CD4-positive, alpha-beta T cell (primary cell): ENCODE measurements at regions not wholly inside any gene's neighbourhood (a gene's known extent, or its start where the extent isn't known, plus 50 kb on each side); places are given as distances from the start of the nearest gene placed in this dataset.

Experiments
- ATAC-seq: fragments of 200-7000 bp; cut with Tn5 transposase; one replicate; pipeline ENCODE4 v1.10.0; 2022; ENCODE audit warnings: mild to moderate bottlenecking; ENCODE audit not compliant: poor library complexity
- CTCF ChIA-PET: fragments of 350-600 bp; sonication (Branson Sonifier 250); formaldehyde crosslinking; loops from one replicate; lab custom pipeline; 2021; ENCODE audit warnings: antibody characterized with exemption, inconsistent platforms; lab: Charles Lee
- POLR2A ChIA-PET: fragments of 350-600 bp; sonication (Branson Sonifier 250); formaldehyde crosslinking; loops from one replicate; lab custom pipeline; 2021; ENCODE audit warnings: antibody characterized with exemption, inconsistent platforms; lab: Charles Lee
- DNase-seq, 14 experiments: peaks; one replicate each; pipeline ENCODE4 v3.0.0-alpha.2; 2013 to 2020; ENCODE audit warnings: mixed read lengths in 2 of 14
- H3K27ac ChIP-seq, 2 donors: one replicate each; pipeline versions ENCODE4 v1.5.1 to v1.7.0; 2013; ENCODE audit warnings: low read length in 2 of 2, low read depth in 1 of 2, mild to moderate bottlenecking in 1 of 2
- H3K27me3 ChIP-seq, 2 experiments: 1 replicate in 1 of 2; 2 replicates in 1 of 2; pipeline versions ENCODE4 v1.6.1 to v1.7.0; 2013; ENCODE audit warnings: low read length in 2 of 2, control low read depth in 1 of 2, mild to moderate bottlenecking in 1 of 2, moderate library complexity in 1 of 2; ENCODE audit not compliant: insufficient read depth in 2 of 2, control insufficient read depth in 1 of 2
- H3K36me3 ChIP-seq: one replicate; pipeline ENCODE4 v1.6.1; 2013; ENCODE audit warnings: low read length, control low read depth; ENCODE audit not compliant: insufficient read depth
- H3K4me1 ChIP-seq: one replicate; pipeline ENCODE4 v1.6.1; 2013; ENCODE audit warnings: low read length, control low read depth; ENCODE audit not compliant: insufficient read depth
- H3K4me3 ChIP-seq: one replicate; pipeline ENCODE4 v1.5.1; 2013; ENCODE audit warnings: mild to moderate bottlenecking, low read length, moderate library complexity
- H3K9me3 ChIP-seq, 2 experiments: 1 replicate in 1 of 2; 2 replicates in 1 of 2; pipeline versions ENCODE4 v1.6.1 to v1.7.0; 2013; ENCODE audit warnings: low read length in 2 of 2, mild to moderate bottlenecking in 2 of 2, control low read depth in 1 of 2, moderate library complexity in 1 of 2; ENCODE audit not compliant: control insufficient read depth in 1 of 2, insufficient read depth in 1 of 2
- H3K27ac Mint-ChIP-seq: one replicate; pipeline ENCODE4 v1.8.0; 2020; ENCODE audit warnings: mixed read lengths
- H3K27me3 Mint-ChIP-seq: one replicate; pipeline ENCODE4 v1.8.0; 2021; ENCODE audit warnings: mixed read lengths
- H3K36me3 Mint-ChIP-seq: one replicate; pipeline ENCODE4 v1.8.0; 2021; ENCODE audit warnings: low read depth, mixed read lengths
- H3K4me1 Mint-ChIP-seq: one replicate; pipeline ENCODE4 v1.8.0; 2021; ENCODE audit warnings: low read depth, mixed read lengths
- H3K4me3 Mint-ChIP-seq: one replicate; pipeline ENCODE4 v1.8.0; 2020; ENCODE audit warnings: mild to moderate bottlenecking, mixed read lengths
- H3K9me3 Mint-ChIP-seq: one replicate; pipeline ENCODE4 v1.8.0; 2020; ENCODE audit warnings: mixed read lengths
- intact Hi-C, 2 experiments: fragments of 100-400 bp; cut with DNase I in 1 of 2; cut with micrococcal nuclease in 1 of 2; formaldehyde crosslinking; loops; one replicate each; pipeline versions ENCODE4 v1.15.1 to v1.9.0; 2023 to 2025; cut with DNase I, micrococcal nuclease
- TF ChIP-seq, protein P1 (sequence below): fragments of 200-600 bp; IDR thresholded peaks from one replicate; pipeline ENCODE4 v1.8.0; 2022; ENCODE audit warnings: antibody characterized with exemption, mild to moderate bottlenecking

DNA sequence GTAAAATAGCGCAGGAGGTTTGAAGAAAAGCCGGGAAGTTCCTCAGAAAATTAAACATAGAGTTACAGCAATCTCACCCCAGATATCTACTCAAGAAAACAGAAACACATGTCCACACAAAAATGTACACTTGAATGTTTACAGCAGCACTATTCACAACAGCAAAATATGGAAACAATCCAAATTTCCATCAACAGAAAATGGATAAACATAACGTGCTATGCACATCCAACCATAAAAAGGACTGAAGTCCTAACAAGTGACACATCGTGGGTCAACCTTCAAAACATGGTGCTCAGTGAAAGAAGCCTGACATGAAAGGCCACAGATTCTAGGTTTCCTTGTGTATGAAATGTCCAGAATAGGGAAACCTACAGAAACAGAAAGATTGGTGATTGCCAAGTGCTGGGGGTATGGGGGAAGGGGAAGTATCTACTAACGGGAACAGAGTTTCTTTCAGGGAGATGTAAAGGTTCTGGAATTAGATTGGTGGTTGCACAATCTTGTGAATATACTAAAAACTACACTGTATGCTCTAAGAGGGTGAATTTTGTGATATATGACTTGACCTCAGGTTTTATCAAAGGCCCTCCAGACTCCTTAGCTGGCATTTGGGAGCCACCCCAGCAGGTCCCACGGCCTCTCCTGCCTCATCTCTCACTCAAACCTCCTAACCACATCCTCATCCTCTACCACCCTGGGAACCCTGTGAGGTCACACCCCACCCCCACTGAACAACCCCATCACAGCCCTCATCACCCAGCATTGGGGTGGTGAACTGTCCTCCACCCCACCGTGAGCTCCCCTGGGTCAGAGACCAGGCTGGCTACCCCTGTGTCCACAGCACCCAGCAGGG, 69.2 kb upstream of the PRR5 start:
- Histone ChIP-seq H3K27me3 (no peaks in the 10 kb centered on the region), H3K27ac (no peak overlapping the region), H3K4me3 (no peak overlapping the region), H3K9me3 (no peaks in the 10 kb centered on the region), H3K4me1 (peaks cover 19% of the 10 kb centered on the region), H3K36me3 (no peaks in the 10 kb centered on the region)
- CTCF ChIA-PET = no interaction called here
- no peaks in the 10 kb centered on the region for H3K27me3 Mint-ChIP-seq
- H3K4me3 Mint-ChIP-seq = no peak overlapping the region
- POLR2A ChIA-PET = no interaction called here
- DNase-seq (peak in 3 of 14 experiments; percentile 12 to 65 (median 33)), ATAC-seq (peak; percentile 57)
- H3K36me3 Mint-ChIP-seq = no peaks in the 10 kb centered on the region
- TF ChIP-seq, protein P1, sequence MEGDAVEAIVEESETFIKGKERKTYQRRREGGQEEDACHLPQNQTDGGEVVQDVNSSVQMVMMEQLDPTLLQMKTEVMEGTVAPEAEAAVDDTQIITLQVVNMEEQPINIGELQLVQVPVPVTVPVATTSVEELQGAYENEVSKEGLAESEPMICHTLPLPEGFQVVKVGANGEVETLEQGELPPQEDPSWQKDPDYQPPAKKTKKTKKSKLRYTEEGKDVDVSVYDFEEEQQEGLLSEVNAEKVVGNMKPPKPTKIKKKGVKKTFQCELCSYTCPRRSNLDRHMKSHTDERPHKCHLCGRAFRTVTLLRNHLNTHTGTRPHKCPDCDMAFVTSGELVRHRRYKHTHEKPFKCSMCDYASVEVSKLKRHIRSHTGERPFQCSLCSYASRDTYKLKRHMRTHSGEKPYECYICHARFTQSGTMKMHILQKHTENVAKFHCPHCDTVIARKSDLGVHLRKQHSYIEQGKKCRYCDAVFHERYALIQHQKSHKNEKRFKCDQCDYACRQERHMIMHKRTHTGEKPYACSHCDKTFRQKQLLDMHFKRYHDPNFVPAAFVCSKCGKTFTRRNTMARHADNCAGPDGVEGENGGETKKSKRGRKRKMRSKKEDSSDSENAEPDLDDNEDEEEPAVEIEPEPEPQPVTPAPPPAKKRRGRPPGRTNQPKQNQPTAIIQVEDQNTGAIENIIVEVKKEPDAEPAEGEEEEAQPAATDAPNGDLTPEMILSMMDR = no peak
- H3K27ac Mint-ChIP-seq = no peak overlapping the region
- intact Hi-C loops = no loop called here
- H3K4me1 Mint-ChIP-seq = no peaks in the 10 kb centered on the region
- H3K9me3 Mint-ChIP-seq = no peaks in the 10 kb centered on the region

DNA sequence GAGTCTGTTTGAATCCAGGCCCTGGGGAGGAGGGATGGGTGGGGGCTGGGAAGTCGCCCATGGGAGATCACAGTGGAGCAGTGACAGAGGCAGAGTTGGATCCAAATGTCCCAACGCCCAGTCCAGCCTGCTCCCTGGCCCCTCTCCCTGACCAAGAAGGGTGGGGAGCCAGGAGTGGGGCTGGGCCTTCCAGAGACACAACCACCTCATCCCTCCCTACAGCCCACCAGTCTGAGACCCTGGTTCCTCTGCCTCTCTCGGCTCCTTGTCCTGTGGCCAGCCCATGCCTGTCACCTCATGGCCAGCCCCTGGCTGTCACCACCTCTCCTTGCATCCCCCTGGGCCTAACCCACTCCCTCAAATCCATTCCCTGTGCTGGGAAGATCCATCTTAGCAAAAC, 71.2 kb upstream of the PRR5 start:
- POLR2A ChIA-PET = no interaction called here
- Mint-ChIP-seq H3K4me3 (no peak overlapping the region), H3K27ac (no peak overlapping the region), H3K9me3 (no peaks in the 10 kb centered on the region), H3K4me1 (no peaks in the 10 kb centered on the region), H3K27me3 (no peaks in the 10 kb centered on the region), H3K36me3 (no peaks in the 10 kb centered on the region)
- H3K27ac ChIP-seq = no peak overlapping the region
- DNase-seq (no peak), ATAC-seq (no peak)
- no peaks in the 10 kb centered on the region for H3K9me3 ChIP-seq
- H3K4me3 ChIP-seq = no peak overlapping the region
- intact Hi-C loops = no loop called here
- CTCF ChIA-PET = no interaction called here
- TF ChIP-seq, protein P1 = no peak
- H3K27me3 ChIP-seq = no peaks in the 10 kb centered on the region
- peaks cover 25% of the 10 kb centered on the region for H3K4me1 ChIP-seq
- no peaks in the 10 kb centered on the region for H3K36me3 ChIP-seq

DNA sequence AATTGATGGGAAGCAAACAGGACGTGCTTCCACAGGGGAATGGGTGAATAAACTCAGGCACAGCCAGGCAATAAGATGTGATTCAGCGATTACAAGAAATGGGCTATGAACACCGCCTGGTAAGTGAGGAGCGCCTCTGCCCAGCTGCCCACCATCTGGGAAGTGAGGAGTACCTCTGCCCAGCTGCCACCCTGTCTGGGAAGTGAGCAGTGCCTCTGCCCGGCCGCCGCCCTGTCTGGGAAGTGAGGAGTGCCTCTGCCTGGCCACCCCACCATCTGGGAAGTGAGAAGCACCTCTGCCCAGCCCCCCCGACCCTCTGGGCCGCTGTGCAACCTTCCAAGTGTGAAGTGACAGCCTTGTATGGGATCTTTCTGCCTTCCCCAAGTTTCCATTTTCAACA, 73.2 kb upstream of the PRR5 start:
- H3K9me3 Mint-ChIP-seq = no peaks in the 10 kb centered on the region
- intact Hi-C loops = loop anchor here (5.0 to 10.0 kb wide), 5 partner anchors 53 to 1397 kb away; partner anchors contain the start of gene PARVG (in 1 of the 2)
- H3K36me3 Mint-ChIP-seq = no peaks in the 10 kb centered on the region
- H3K27ac Mint-ChIP-seq = no peak overlapping the region
- ATAC-seq (no peak), DNase-seq (no peak)
- ChIA-PET POLR2A (no interaction called here), CTCF (interaction anchor here (4.1 kb wide), 1 partner anchor 635 kb away, joined by 24 read pairs; no protein-coding TSS in a partner anchor)
- H3K36me3 ChIP-seq = no peaks in the 10 kb centered on the region
- H3K27me3 Mint-ChIP-seq = no peaks in the 10 kb centered on the region
- H3K9me3 ChIP-seq = no peaks in the 10 kb centered on the region
- no peaks in the 10 kb centered on the region for H3K27me3 ChIP-seq
- no peak overlapping the region for H3K4me3 ChIP-seq
- no peak overlapping the region for H3K4me3 Mint-ChIP-seq
- no peaks in the 10 kb centered on the region for H3K4me1 Mint-ChIP-seq
- TF ChIP-seq, protein P1 = no peak
- no peak overlapping the region for H3K27ac ChIP-seq
- H3K4me1 ChIP-seq = peaks cover 17% of the 10 kb centered on the region
